CD8-positive, alpha-beta memory T cell (primary cell): ENCODE measurements at regions not wholly inside any gene's neighbourhood (a gene's known extent, or its start where the extent isn't known, plus 50 kb on each side); places are given as distances from the start of the nearest gene placed in this dataset.

Experiments used
- CTCF ChIA-PET: fragments of 350-600 bp; sonication (Branson Sonifier 250); formaldehyde crosslinking; loops from one replicate; lab custom pipeline; 2021; ENCODE audit warnings: antibody characterized with exemption; lab: Charles Lee
- POLR2A ChIA-PET: fragments of 350-600 bp; sonication (Branson Sonifier 250); formaldehyde crosslinking; loops from one replicate; lab custom pipeline; 2021; ENCODE audit warnings: antibody characterized with exemption; lab: Charles Lee
- DNase-seq, 5 donors: peaks; one replicate each; pipeline versions ENCODE4 v3.0.0 to v3.0.0-alpha.2; 2020 to 2022; ENCODE audit warnings: mixed read lengths in 1 of 5
- H3K27ac ChIP-seq: one replicate; pipeline ENCODE4 v1.7.0; 2013; ENCODE audit warnings: low read depth, mild to moderate bottlenecking, low read length, moderate library complexity
- H3K27me3 ChIP-seq: 2 replicates; pipeline ENCODE4 v1.7.0; 2013; ENCODE audit warnings: low read length, mild to moderate bottlenecking; ENCODE audit not compliant: insufficient read depth, poor library complexity, severe bottlenecking
- H3K36me3 ChIP-seq: 2 replicates; pipeline ENCODE4 v1.7.0; 2013; ENCODE audit warnings: mild to moderate bottlenecking, low read length, moderate library complexity; ENCODE audit not compliant: insufficient read depth
- H3K4me1 ChIP-seq: 2 replicates; pipeline ENCODE4 v1.7.0; 2013; ENCODE audit warnings: mild to moderate bottlenecking, low read length, moderate library complexity; ENCODE audit not compliant: insufficient read depth
- H3K4me3 ChIP-seq: 2 replicates; pipeline ENCODE4 v1.7.0; 2013; ENCODE audit warnings: mild to moderate bottlenecking, low read length
- H3K9me3 ChIP-seq: 2 replicates; pipeline ENCODE4 v1.7.0; 2013; ENCODE audit warnings: mild to moderate bottlenecking, low read length
- H3K27ac Mint-ChIP-seq, 8 donors: one replicate each; pipeline ENCODE4 v1.8.0; 2020 to 2021; ENCODE audit warnings: mixed read lengths in 8 of 8, mild to moderate bottlenecking in 6 of 8, inconsistent platforms in 3 of 8, moderate library complexity in 3 of 8
- H3K27me3 Mint-ChIP-seq, 2 donors: one replicate each; pipeline ENCODE4 v1.8.0; 2020 to 2021; ENCODE audit warnings: mixed read lengths in 2 of 2, mild to moderate bottlenecking in 1 of 2, moderate library complexity in 1 of 2
- H3K36me3 Mint-ChIP-seq, 3 donors: one replicate each; pipeline ENCODE4 v1.8.0; 2020 to 2021; ENCODE audit warnings: mixed read lengths in 3 of 3, inconsistent platforms in 1 of 3, mild to moderate bottlenecking in 1 of 3
- H3K4me1 Mint-ChIP-seq, 3 donors: one replicate each; pipeline ENCODE4 v1.8.0; 2020 to 2021; ENCODE audit warnings: mixed read lengths in 3 of 3, inconsistent platforms in 1 of 3, mild to moderate bottlenecking in 1 of 3
- H3K4me3 Mint-ChIP-seq, 7 donors: one replicate each; pipeline ENCODE4 v1.8.0; 2020 to 2021; ENCODE audit warnings: mixed read lengths in 7 of 7, mild to moderate bottlenecking in 6 of 7, moderate library complexity in 4 of 7, inconsistent platforms in 2 of 7
- H3K9me3 Mint-ChIP-seq, 5 donors: one replicate each; pipeline ENCODE4 v1.8.0; 2020 to 2022; ENCODE audit warnings: mixed read lengths in 5 of 5, mild to moderate bottlenecking in 3 of 5, moderate library complexity in 2 of 5, inconsistent platforms in 1 of 5

- POLR2A ChIA-PET = no interaction called here
- Histone ChIP-seq H3K27me3 (peaks cover 12% of the 10 kb centered on the region), H3K4me1 (no peaks in the 10 kb centered on the region), H3K9me3 (no peaks in the 10 kb centered on the region), H3K4me3 (no peak overlapping the region), H3K27ac (no peak overlapping the region), H3K36me3 (no peaks in the 10 kb centered on the region)
- Mint-ChIP-seq H3K36me3 (no peaks in the 10 kb centered on the region), H3K9me3 (peaks cover 0 to 2% (median 0%) of the 10 kb centered on the region in 5 donors), H3K4me1 (no peaks in the 10 kb centered on the region), H3K27me3 (peaks cover 10 to 40% of the 10 kb centered on the region in 2 donors), H3K27ac (no peak overlapping the region), H3K4me3 (no peak overlapping the region)
- no peak for DNase-seq
- CTCF ChIA-PET = no interaction called here
These were observed 68.1 kb downstream of the HTR5A start for GRCh38 chr7:155138204-155138603.

- Mint-ChIP-seq H3K4me1 (no peaks in the 10 kb centered on the region), H3K36me3 (no peaks in the 10 kb centered on the region), H3K27ac (no peak overlapping the region), H3K9me3 (peaks cover 0 to 2% (median 0%) of the 10 kb centered on the region in 5 donors), H3K27me3 (peaks cover 13 to 62% of the 10 kb centered on the region in 2 donors), H3K4me3 (no peak overlapping the region)
- no peak overlapping the region for H3K27ac ChIP-seq
- CTCF ChIA-PET = no interaction called here
- H3K4me3 ChIP-seq = no peak overlapping the region
- no peak for DNase-seq
- H3K36me3 ChIP-seq = no peaks in the 10 kb centered on the region
- POLR2A ChIA-PET = no interaction called here
- H3K9me3 ChIP-seq = no peaks in the 10 kb centered on the region
- peaks cover 12% of the 10 kb centered on the region for H3K27me3 ChIP-seq
- no peaks in the 10 kb centered on the region for H3K4me1 ChIP-seq
These were observed 71.4 kb downstream of the HTR5A start for GRCh38 chr7:155141562-155141961.

GRCh38 chr7:155143381-155143780 lies 73.3 kb downstream of the HTR5A start:
- Histone ChIP-seq H3K27me3 (peaks cover 12% of the 10 kb centered on the region), H3K36me3 (no peaks in the 10 kb centered on the region), H3K4me3 (no peak overlapping the region), H3K9me3 (no peaks in the 10 kb centered on the region), H3K27ac (no peak overlapping the region), H3K4me1 (no peaks in the 10 kb centered on the region)
- DNase-seq = no peak
- Mint-ChIP-seq H3K36me3 (no peaks in the 10 kb centered on the region), H3K4me1 (no peaks in the 10 kb centered on the region), H3K27ac (no peak overlapping the region), H3K4me3 (no peak overlapping the region), H3K9me3 (no peaks in the 10 kb centered on the region), H3K27me3 (peaks cover 13 to 65% of the 10 kb centered on the region in 2 donors)
- POLR2A ChIA-PET = no interaction called here
- CTCF ChIA-PET = no interaction called here

GRCh38 chr7:155144371-155144770 lies 74.2 kb downstream of the HTR5A start:
- H3K36me3 ChIP-seq = no peaks in the 10 kb centered on the region
- Mint-ChIP-seq H3K4me3 (no peak overlapping the region), H3K27ac (peak overlapping the region in 1 of 8 donors; percentile 1), H3K27me3 (peaks cover 15 to 59% of the 10 kb centered on the region in 2 donors), H3K4me1 (no peaks in the 10 kb centered on the region), H3K36me3 (no peaks in the 10 kb centered on the region), H3K9me3 (no peaks in the 10 kb centered on the region)
- H3K27me3 ChIP-seq = peaks cover 12% of the 10 kb centered on the region
- H3K27ac ChIP-seq = no peak overlapping the region
- POLR2A ChIA-PET = no interaction called here
- no peaks in the 10 kb centered on the region for H3K9me3 ChIP-seq
- no peaks in the 10 kb centered on the region for H3K4me1 ChIP-seq
- no peak for DNase-seq
- CTCF ChIA-PET = no interaction called here
- H3K4me3 ChIP-seq = no peak overlapping the region

GRCh38 chr7:155145477-155146255 lies 75.5 kb downstream of the HTR5A start:
- no peaks in the 10 kb centered on the region for H3K9me3 ChIP-seq
- H3K4me3 ChIP-seq = no peak overlapping the region
- peaks cover 12% of the 10 kb centered on the region for H3K27me3 ChIP-seq
- H3K4me1 ChIP-seq = no peaks in the 10 kb centered on the region
- no peaks in the 10 kb centered on the region for H3K36me3 ChIP-seq
- H3K27me3 Mint-ChIP-seq = peaks cover 13 to 61% of the 10 kb centered on the region in 2 donors
- POLR2A ChIA-PET = no interaction called here
- CTCF ChIA-PET = no interaction called here
- H3K4me1 Mint-ChIP-seq = no peaks in the 10 kb centered on the region
- H3K4me3 Mint-ChIP-seq = no peak overlapping the region
- no peaks in the 10 kb centered on the region for H3K9me3 Mint-ChIP-seq
- H3K27ac ChIP-seq = no peak overlapping the region
- H3K27ac Mint-ChIP-seq = no peak overlapping the region
- H3K36me3 Mint-ChIP-seq = no peaks in the 10 kb centered on the region
- DNase-seq = no peak

GRCh38 chr7:155147172-155147571 lies 77.0 kb downstream of the HTR5A start:
- Histone ChIP-seq H3K27ac (no peak overlapping the region), H3K36me3 (no peaks in the 10 kb centered on the region), H3K9me3 (no peaks in the 10 kb centered on the region), H3K4me3 (no peak overlapping the region), H3K27me3 (no peaks in the 10 kb centered on the region), H3K4me1 (no peaks in the 10 kb centered on the region)
- no peak for DNase-seq
- Mint-ChIP-seq H3K36me3 (no peaks in the 10 kb centered on the region), H3K4me3 (no peak overlapping the region), H3K9me3 (peaks cover 0 to 6% (median 6%) of the 10 kb centered on the region in 5 donors), H3K27ac (no peak overlapping the region), H3K4me1 (no peaks in the 10 kb centered on the region), H3K27me3 (peaks cover 13 to 46% of the 10 kb centered on the region in 2 donors)
- CTCF ChIA-PET = no interaction called here
- POLR2A ChIA-PET = no interaction called here

- H3K4me3 Mint-ChIP-seq = no peak overlapping the region
- no peaks in the 10 kb centered on the region for H3K4me1 Mint-ChIP-seq
- DNase-seq = no peak
- Histone ChIP-seq H3K36me3 (no peaks in the 10 kb centered on the region), H3K9me3 (no peaks in the 10 kb centered on the region), H3K27me3 (no peaks in the 10 kb centered on the region), H3K27ac (no peak overlapping the region), H3K4me1 (no peaks in the 10 kb centered on the region), H3K4me3 (no peak overlapping the region)
- H3K36me3 Mint-ChIP-seq = no peaks in the 10 kb centered on the region
- H3K27ac Mint-ChIP-seq = no peak overlapping the region
- H3K9me3 Mint-ChIP-seq = peaks cover 0 to 6% (median 6%) of the 10 kb centered on the region in 5 donors
- ChIA-PET POLR2A (no interaction called here), CTCF (no interaction called here)
- H3K27me3 Mint-ChIP-seq = peaks cover 13 to 44% of the 10 kb centered on the region in 2 donors
These were observed 77.5 kb downstream of the HTR5A start for GRCh38 chr7:155147624-155148023.

GRCh38 chr7:155153676-155154075 lies 83.6 kb downstream of the HTR5A start:
- CTCF ChIA-PET = no interaction called here

More at GRCh38 chr7:155153676-155154075, 83.6 kb downstream of the HTR5A start:
- DNase-seq = no peak
- POLR2A ChIA-PET = no interaction called here
- H3K9me3 Mint-ChIP-seq = peaks cover 4 to 9% (median 7%) of the 10 kb centered on the region in 5 donors
- no peaks in the 10 kb centered on the region for H3K27me3 ChIP-seq
- H3K27ac ChIP-seq = no peak overlapping the region
- peaks cover 0 to 3% (median 0%) of the 10 kb centered on the region in 3 donors for H3K36me3 Mint-ChIP-seq
- H3K9me3 ChIP-seq = no peaks in the 10 kb centered on the region
- no peak overlapping the region for H3K4me3 ChIP-seq
- H3K27ac Mint-ChIP-seq = no peak overlapping the region
- H3K36me3 ChIP-seq = no peaks in the 10 kb centered on the region
- no peaks in the 10 kb centered on the region for H3K4me1 ChIP-seq
- H3K4me1 Mint-ChIP-seq = no peaks in the 10 kb centered on the region
- peaks cover 12 to 15% of the 10 kb centered on the region in 2 donors for H3K27me3 Mint-ChIP-seq
- no peak overlapping the region for H3K4me3 Mint-ChIP-seq
